ENCODE measurements at regions not wholly inside any gene's neighbourhood (a gene's known extent, or its start where the extent isn't known, plus 50 kb on each side); places are given as distances from the start of the nearest gene placed in this dataset.

DNA sequence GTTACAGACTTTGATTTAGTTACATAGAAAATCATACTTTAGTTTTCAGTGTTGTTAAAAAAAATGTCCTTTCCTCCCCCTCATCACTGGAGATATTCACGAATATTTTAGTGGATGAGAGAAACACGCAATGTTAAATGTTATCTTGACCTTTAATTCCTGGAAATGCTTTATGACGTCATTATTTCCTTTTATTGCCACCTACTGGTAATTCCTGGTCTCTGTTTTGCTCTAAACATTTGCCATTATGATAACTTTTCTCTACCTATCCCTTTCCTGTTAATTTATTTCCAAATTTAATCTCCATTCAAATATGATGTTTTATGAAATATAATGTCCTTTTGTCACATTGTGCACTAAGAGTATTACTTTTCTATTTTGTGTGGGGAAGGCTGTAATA, 770.6 kb downstream of the FAM181B start:
- no peak for DNase-seq (ENCODE audit: low spot score)
- no peak overlapping the region for H3K9ac ChIP-seq (ENCODE audit: low read depth in 1 of 2, low read length in 2 of 2)
- H3K27ac ChIP-seq (ENCODE audit: low read depth in 1 of 2, low read length in 2 of 2): no peak overlapping the region
- TF ChIP-seq, protein P1, sequence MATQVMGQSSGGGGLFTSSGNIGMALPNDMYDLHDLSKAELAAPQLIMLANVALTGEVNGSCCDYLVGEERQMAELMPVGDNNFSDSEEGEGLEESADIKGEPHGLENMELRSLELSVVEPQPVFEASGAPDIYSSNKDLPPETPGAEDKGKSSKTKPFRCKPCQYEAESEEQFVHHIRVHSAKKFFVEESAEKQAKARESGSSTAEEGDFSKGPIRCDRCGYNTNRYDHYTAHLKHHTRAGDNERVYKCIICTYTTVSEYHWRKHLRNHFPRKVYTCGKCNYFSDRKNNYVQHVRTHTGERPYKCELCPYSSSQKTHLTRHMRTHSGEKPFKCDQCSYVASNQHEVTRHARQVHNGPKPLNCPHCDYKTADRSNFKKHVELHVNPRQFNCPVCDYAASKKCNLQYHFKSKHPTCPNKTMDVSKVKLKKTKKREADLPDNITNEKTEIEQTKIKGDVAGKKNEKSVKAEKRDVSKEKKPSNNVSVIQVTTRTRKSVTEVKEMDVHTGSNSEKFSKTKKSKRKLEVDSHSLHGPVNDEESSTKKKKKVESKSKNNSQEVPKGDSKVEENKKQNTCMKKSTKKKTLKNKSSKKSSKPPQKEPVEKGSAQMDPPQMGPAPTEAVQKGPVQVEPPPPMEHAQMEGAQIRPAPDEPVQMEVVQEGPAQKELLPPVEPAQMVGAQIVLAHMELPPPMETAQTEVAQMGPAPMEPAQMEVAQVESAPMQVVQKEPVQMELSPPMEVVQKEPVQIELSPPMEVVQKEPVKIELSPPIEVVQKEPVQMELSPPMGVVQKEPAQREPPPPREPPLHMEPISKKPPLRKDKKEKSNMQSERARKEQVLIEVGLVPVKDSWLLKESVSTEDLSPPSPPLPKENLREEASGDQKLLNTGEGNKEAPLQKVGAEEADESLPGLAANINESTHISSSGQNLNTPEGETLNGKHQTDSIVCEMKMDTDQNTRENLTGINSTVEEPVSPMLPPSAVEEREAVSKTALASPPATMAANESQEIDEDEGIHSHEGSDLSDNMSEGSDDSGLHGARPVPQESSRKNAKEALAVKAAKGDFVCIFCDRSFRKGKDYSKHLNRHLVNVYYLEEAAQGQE (IDR thresholded peaks at IDR 0.05): no peak
- TF ChIP-seq YY1 (IDR thresholded peaks at IDR 0.05): no peak
- TF ChIP-seq, protein P2, sequence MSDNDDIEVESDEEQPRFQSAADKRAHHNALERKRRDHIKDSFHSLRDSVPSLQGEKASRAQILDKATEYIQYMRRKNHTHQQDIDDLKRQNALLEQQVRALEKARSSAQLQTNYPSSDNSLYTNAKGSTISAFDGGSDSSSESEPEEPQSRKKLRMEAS (IDR thresholded peaks at IDR 0.05): no peak
- TF ChIP-seq HNF4G (IDR thresholded peaks at IDR 0.05): no peak
- TF ChIP-seq NR2F2 (IDR thresholded peaks at IDR 0.05): peak; percentile 11
- TF ChIP-seq, protein P3, sequence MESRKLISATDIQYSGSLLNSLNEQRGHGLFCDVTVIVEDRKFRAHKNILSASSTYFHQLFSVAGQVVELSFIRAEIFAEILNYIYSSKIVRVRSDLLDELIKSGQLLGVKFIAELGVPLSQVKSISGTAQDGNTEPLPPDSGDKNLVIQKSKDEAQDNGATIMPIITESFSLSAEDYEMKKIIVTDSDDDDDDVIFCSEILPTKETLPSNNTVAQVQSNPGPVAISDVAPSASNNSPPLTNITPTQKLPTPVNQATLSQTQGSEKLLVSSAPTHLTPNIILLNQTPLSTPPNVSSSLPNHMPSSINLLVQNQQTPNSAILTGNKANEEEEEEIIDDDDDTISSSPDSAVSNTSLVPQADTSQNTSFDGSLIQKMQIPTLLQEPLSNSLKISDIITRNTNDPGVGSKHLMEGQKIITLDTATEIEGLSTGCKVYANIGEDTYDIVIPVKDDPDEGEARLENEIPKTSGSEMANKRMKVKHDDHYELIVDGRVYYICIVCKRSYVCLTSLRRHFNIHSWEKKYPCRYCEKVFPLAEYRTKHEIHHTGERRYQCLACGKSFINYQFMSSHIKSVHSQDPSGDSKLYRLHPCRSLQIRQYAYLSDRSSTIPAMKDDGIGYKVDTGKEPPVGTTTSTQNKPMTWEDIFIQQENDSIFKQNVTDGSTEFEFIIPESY (IDR thresholded peaks at IDR 0.05): no peak
- TF ChIP-seq, protein P4, sequence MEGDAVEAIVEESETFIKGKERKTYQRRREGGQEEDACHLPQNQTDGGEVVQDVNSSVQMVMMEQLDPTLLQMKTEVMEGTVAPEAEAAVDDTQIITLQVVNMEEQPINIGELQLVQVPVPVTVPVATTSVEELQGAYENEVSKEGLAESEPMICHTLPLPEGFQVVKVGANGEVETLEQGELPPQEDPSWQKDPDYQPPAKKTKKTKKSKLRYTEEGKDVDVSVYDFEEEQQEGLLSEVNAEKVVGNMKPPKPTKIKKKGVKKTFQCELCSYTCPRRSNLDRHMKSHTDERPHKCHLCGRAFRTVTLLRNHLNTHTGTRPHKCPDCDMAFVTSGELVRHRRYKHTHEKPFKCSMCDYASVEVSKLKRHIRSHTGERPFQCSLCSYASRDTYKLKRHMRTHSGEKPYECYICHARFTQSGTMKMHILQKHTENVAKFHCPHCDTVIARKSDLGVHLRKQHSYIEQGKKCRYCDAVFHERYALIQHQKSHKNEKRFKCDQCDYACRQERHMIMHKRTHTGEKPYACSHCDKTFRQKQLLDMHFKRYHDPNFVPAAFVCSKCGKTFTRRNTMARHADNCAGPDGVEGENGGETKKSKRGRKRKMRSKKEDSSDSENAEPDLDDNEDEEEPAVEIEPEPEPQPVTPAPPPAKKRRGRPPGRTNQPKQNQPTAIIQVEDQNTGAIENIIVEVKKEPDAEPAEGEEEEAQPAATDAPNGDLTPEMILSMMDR (IDR thresholded peaks at IDR 0.05; ENCODE audit: low read depth, low read length, missing input control): peak; percentile 24
- no peak for TF ChIP-seq HNF4A (conservative IDR thresholded peaks at IDR 0.05)
- no peak for TF ChIP-seq FOXA2 (IDR thresholded peaks at IDR 0.05)
- no peak for TF ChIP-seq FOXA1 (IDR thresholded peaks at IDR 0.05)
- peak in 1 of 2 donors; percentile 27 for TF ChIP-seq RAD21 (IDR thresholded peaks at IDR 0.05)
- no peak for TF ChIP-seq TAF1 (conservative IDR thresholded peaks at IDR 0.05)
- peak in 1 of 2 donors; percentile 36 for TF ChIP-seq JUND (IDR thresholded peaks at IDR 0.05)
- TF ChIP-seq, protein P5, sequence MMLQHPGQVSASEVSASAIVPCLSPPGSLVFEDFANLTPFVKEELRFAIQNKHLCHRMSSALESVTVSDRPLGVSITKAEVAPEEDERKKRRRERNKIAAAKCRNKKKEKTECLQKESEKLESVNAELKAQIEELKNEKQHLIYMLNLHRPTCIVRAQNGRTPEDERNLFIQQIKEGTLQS (IDR thresholded peaks at IDR 0.05): no peak
- no peak for TF ChIP-seq SP1 (IDR thresholded peaks at IDR 0.05)
- TF ChIP-seq RXRA (IDR thresholded peaks at IDR 0.05): no peak
- no peak for TF ChIP-seq EGR1 (IDR thresholded peaks at IDR 0.05; ENCODE audit: low read depth in 2 of 2)
- TF ChIP-seq GABPA (IDR thresholded peaks at IDR 0.05 in 1 of 2, conservative IDR thresholded peaks at IDR 0.05 in 1 of 2): no peak
- WGBS: 12% methylated on average over 3 of the region's 3 CpGs
- H3K4me1 ChIP-seq (ENCODE audit: control insufficient read depth in 4 of 4, insufficient read depth in 4 of 4, low read length in 3 of 4): no peaks in the 10 kb centered on the region
- H3K4me3 ChIP-seq (ENCODE audit: low read depth in 1 of 3, low read length in 3 of 3): no peak overlapping the region
- no peaks in the 10 kb centered on the region for H3K9me3 ChIP-seq (ENCODE audit: control insufficient read depth in 4 of 4, low read length in 3 of 4)
- no peaks in the 10 kb centered on the region for H3K27me3 ChIP-seq (ENCODE audit: control insufficient read depth in 4 of 4, insufficient read depth in 4 of 4, low read length in 3 of 4)
- H3K36me3 ChIP-seq (ENCODE audit: control insufficient read depth in 4 of 4, insufficient read depth in 3 of 4, low read depth in 1 of 4, low read length in 3 of 4): no peaks in the 10 kb centered on the region

Data from liver (tissue), 8 donors.